ENCODE measurements at regions not wholly inside any gene's neighbourhood (a gene's known extent, or its start where the extent isn't known, plus 50 kb on each side); places are given as distances from the start of the nearest gene placed in this dataset.
"Not testable (repeated sequence)": the region's sequence is repeated elsewhere in the genome, so short reads cannot be mapped to it uniquely, and the experiment has no call there.

DNA sequence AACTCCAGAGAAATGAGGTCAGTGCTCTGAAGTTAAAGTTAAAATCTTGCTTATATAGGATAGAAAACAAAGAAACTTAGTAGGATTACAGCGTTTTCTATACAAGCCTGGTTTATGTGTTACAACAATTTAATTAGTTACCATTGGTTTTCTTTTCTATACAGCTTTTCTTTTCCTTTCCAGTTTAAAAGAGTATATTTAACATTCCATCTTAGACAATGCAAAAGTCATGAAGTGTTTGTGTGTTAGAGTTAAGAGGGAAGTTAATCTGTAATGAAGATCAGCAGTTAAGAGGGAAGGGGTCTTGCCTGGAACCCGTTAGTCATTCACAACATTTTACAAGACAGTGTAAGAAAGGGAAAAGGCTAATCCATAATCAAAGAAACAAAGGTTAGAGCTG, 338.3 kb downstream of the OTUD1 start:
- FAIRE-seq, result no peak

- FAIRE-seq, result no peak
Measured at GRCh38 chr10:23779301-23779700, 340.4 kb downstream of the OTUD1 start.

DNA sequence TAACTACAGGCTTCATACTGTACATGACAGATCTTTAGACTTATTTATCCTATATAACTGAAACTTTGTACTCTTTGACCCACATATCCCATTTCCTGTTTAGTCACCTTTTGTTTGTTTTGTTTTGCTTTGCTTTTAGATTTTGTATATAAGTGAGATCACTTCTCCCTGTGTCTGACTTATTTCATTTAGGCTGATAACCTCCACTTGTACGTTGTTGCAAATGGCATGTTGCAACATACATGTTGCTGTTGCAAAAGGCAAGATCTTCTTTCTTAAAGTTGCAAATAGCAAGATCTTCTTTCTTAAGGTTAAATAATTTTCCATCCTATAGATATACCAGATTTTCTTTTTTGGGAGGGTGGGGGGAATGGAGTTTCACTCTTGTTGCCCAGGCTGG, 341.5 kb downstream of the OTUD1 start:
- FAIRE-seq, result no peak

GRCh38 chr10:23786594-23786993, 347.7 kb downstream of the OTUD1 start:
- FAIRE-seq, result no peak

DNA sequence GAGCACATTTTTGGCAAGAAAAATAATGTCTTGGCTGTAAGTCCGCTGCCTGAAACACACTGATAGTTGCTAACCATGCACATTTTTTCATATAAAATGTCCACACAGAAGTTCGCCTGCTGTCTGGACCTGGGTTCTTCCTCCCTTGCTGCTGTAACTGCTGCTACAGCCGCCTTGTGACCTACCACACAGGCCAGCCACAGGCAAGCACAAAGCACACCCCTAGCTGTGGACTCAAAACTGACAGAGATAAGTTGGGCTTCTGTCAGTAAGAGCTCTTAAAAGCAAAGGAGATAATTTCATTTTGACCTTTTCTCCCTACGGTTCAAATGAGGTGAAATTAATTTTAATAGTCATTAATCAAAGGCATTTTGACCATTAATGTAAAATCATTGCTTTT, 354.7 kb downstream of the OTUD1 start:
- no peak for FAIRE-seq

- FAIRE-seq, result not testable (repeated sequence)
Measured at GRCh38 chr10:23797452-23797851, 358.6 kb downstream of the OTUD1 start.

DNA sequence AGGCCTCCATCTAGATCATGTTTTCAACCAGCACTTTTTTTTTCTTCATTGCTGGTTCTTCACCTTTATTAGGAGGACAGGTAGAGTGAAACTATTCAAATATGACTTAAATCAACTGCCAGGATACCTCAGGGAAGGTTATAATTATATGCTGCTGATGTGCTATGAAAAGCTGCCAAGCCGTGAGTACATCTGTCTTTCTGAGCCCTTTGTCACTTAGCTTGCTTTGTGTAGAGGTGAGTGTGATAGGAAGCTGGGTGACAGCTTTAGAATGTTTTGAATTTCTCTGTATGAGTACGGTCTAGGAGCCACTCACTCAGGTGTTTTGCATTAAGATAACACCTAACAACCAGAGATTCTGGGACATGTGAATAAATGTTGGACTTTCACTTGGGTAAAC, 365.2 kb downstream of the OTUD1 start:
- FAIRE-seq, result no peak

DNA sequence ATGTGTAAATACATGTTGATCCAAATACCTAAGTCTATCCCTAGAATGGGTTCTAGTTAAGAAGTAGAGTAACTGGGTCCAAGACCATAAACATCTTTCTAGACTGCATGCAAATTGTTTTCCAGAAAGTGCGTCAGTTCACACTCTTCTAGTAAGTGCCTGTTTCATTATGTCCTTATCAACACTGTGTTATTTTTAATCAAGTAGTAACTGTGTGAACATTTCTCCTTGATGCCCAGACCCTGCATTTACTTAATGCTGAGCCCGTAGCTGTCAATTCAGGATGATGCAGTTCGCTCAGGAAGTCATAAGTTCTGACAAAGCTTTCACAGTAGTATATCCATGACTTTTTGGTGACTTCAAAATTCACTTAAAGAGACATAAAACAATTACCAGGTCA, 374.8 kb downstream of the OTUD1 start:
- no peak for FAIRE-seq

- FAIRE-seq, result no peak
Measured at GRCh38 chr10:23818484-23818883, 379.6 kb downstream of the OTUD1 start.

DNA sequence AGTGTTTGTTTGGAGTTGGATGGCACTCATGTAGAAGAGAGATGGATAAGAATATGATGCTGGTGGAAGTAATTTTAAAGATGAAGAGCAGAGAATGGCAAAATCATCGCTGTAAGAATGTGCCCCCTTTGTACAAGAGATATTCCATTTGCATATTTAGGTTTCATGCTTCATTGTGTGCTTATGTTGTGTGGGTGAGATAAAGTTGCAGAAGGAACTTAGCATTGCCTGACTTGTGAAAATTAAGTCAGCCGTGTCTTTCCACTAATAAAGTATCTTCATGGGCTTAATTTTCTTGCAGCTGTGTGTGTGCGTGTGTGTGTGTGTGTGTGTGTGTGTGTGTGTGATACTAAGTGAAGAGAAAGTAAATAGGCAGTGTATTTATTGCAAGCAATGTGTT, 381.9 kb downstream of the OTUD1 start:
- no peak for FAIRE-seq

DNA sequence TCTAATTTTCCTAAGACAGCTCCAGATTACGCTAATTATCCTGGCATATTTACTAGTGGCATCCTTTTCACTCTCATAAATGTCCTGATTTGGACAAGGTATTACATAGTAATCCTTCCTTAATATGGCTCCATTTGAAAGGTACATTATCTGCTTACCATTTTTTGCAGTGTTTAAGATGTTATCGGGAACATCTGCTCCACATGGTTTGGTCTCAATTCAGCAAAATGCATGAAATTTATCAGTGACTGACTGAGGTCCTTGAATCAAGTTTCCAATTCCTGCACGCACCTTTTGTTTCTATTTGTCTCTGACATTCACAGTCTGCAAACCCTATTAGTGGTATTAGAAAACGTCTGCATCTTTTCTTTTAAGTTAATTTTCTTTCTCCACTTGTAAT, 384.1 kb upstream of the KIAA1217 start:
- FAIRE-seq, result no peak

DNA sequence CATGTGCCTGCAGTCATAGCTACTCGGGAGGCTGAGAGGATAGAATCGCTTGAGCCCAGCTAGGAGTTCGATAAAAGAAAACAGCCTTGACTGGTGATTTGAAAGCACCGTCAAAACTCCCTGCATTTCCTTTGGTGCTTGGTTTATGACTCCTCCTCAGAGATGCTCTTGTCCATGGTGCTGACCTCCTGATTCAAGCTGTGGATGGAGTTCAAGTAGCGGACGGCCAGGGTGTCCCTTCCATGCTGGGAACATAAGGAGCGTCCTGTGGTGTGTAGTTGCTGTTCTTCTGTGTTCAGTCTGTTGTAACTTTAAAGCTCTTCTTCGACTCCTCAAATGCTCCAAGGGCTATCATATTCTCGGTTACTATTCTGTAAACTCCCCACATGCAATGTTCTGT, 382.5 kb upstream of the KIAA1217 start:
- no peak for FAIRE-seq

DNA sequence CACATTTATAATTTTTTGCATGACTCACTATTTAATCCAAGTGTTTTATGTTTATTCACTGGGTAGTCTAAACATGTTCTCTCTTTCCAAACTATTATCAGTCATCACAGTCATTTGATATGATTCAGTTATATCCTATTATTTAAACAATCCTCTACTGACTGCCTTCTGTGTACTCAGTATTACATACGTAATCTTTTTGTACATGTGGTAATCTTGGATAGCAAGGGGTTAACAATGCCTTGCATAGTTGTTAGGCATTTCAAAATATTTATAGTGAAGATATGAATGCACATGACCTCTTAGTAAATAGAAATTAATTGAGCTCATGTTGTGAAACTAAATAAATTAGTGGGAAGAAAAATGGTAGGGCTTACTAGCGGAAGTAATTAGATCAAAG, 379.4 kb upstream of the KIAA1217 start:
- no peak for FAIRE-seq

GRCh38 chr10:23834091-23834490, 374.8 kb upstream of the KIAA1217 start:
- FAIRE-seq, result no peak

DNA sequence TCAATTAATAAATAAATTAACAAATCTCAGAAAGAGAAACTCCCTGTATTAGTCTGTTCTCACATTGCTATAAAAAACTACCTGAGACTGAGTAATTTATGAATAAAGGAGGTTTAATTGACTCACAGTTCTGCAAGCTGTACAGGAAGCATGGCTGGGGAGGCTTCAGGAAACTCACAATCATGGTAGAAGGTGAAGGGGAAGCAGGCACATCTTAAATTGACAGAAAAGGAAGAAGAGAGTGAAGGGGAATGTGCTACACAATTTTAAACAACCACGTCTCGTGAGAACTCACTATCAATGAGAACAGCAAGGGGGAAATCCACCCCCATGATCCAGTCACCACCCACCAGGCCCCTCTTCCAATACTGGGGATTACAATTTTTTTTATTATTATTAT, 358.3 kb upstream of the KIAA1217 start:
- FAIRE-seq, result no peak

GRCh38 chr10:23859598-23859997, 349.3 kb upstream of the KIAA1217 start:
- FAIRE-seq, result no peak

- FAIRE-seq, result no peak
Measured at GRCh38 chr10:23864631-23865147, 344.2 kb upstream of the KIAA1217 start.

GRCh38 chr10:23866985-23867384, 342.0 kb upstream of the KIAA1217 start:
- not testable (repeated sequence) for FAIRE-seq

GRCh38 chr10:23868121-23868520, 340.8 kb upstream of the KIAA1217 start:
- no peak for FAIRE-seq

- FAIRE-seq, result no peak
Measured at GRCh38 chr10:23869548-23869947, 339.4 kb upstream of the KIAA1217 start.

- FAIRE-seq, result no peak
Measured at GRCh38 chr10:23869996-23870395, 338.9 kb upstream of the KIAA1217 start.

DNA sequence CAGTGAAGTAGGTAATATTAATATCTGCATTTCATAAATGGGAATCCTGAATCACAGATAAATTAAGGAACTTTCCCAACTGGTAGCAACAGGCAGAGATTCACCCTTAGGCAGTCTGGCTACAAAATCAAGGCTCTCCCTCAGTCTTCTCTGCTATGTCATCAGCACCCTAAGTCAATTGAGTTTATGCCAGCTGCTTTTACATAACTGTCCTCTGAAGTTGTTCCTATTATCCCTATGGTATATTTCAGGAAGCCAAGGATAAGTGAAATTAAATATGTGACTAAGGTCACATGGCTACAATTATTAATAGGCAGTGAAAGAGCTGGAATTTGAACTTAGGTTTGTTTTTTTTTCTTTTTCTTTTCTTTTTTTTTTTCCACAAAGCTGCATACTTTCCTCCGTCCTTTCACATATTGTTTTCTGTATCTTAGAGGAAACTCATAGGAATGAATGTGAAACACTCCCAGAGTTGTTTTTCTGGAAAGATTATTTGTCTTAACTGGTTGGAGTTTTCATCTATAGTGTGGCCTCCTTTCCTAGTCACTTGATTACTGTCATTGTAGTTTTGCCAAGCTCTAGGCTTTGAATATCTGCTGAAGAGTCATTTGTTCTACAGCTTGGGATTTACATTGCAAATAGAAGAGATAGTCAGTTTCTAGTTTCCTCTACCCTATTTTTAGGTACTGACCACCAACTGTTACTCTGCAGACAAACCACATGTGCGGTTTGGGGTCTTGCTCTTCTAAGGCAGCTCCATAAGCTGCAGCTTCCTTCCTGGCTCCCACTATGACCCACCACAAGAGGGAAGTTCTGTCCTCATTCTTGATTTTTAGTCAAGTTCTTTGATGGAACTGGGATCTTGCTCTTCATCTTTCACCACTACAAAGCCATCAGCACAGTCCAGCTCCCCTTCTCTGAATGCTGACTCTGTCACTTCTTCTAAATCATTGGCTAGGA, 338.0 kb upstream of the KIAA1217 start:
- no peak for FAIRE-seq

DNA sequence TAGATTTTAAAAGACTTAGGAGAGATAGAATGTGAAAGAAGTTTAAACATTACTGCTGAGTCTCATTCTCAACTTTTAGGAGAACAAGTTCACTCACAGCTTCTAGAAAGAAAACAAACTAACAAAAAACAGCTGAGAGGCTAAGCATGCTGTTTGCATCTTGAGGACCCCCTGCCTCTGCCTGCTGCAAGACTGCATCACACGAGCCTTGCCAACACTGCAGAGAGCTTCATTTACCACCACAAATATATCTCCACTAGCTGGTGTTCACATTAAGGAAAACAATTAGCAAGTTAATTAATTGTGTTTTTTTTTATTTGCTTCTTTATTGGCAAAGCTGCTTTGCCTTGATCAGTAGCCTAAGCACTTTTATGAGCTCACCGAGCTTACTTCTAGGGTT, 336.6 kb upstream of the KIAA1217 start:
- no peak for FAIRE-seq

DNA sequence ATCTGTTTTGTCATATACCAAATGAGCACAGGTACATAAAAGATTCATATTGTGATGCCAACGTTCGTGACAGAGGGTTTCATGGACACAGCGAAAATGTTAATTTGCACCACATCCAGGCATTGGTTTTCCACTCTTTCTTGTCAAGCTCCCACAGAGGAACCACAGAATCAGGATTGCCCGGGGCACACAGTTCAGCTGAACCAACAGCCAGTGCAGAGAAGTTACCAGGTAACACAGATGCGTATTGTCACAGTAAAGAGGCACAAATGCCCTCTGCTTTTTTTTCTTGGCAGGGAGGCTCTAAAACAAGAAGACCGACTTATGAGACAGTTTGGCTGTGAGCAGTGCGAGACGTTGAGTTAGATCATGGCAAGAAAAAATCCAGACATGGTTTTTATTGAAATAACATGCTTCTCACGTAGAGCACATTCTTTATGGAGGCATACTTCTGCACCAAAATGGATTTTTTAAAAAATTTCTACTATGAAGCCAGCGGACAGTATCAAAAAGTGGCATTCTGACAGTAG, 331.1 kb upstream of the KIAA1217 start:
- no peak for FAIRE-seq
